HG03108 (cell line): ENCODE measurements at regions not wholly inside any gene's neighbourhood (a gene's known extent, or its start where the extent isn't known, plus 50 kb on each side); places are given as distances from the start of the nearest gene placed in this dataset.
"Not testable (repeated sequence)": the region's sequence is repeated elsewhere in the genome, so short reads cannot be mapped to it uniquely, and the experiment has no call there.

Source experiments
- ATAC-seq: cut with Tn5 transposase; IDR thresholded peaks from one replicate; pipeline ENCODE4 v1.9.1; 2021; ENCODE audit warnings: moderate library complexity; ENCODE audit not compliant: unreplicated experiment

DNA sequence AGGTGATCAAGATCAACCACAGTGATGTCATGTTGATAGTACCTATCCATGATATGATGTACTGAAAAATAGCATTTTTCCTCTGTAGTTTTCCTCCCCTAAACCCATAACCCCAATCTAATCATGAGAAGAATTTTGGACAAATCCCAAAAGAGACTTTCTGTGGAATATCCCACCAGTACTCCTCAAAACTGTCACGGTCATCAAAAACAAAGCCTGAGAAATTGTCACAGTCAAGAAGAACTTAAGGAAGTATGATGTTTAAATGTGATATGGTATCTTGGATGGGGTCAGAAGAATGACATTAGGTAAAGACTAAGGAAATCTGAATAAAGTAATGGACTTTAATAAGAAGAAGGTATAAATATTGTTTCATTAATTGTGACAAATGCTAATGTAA lies 248.8 kb downstream of the RMST start:
- ATAC-seq, result no peak

DNA sequence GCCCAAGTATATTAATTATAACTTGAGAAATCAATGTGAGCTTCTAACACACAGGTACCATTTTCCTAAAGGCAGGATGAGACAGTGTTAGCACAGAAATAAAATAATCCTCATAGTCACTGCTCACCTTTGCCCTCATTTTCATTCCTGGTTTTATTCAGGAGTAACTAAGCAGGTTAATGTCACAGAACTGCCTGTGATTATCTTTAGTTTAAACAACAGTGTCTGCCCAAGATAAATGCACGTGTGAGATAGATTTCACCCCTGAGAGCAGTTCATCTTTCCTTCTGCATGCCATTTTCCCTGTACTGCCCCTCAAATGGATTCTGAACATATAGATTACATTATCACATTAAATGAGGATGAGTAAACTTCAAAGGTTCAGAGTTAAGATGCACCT lies 250.7 kb downstream of the RMST start:
- no peak for ATAC-seq

DNA sequence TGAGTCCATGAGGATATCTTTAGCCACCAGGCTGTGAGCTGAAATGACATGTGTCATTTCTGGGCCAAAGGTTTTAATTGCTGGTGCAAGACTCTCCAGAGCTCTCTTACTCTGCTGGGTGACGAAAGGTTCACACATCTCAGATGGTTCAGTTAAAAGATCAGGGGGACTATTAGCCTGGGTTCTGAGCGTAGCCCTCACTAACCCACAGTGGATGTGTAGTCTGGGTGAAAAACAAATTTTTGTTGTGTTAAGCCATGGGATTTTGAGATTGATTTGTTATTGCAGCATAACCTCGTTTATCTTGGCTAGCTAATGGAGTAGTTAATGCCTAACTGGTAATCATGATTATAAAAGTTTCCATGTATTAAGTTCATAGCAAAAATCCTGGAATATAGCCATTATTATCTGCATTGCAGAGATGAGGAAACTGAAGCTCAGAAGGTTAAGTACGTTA lies 251.5 kb downstream of the RMST start:
- ATAC-seq, result no peak

DNA sequence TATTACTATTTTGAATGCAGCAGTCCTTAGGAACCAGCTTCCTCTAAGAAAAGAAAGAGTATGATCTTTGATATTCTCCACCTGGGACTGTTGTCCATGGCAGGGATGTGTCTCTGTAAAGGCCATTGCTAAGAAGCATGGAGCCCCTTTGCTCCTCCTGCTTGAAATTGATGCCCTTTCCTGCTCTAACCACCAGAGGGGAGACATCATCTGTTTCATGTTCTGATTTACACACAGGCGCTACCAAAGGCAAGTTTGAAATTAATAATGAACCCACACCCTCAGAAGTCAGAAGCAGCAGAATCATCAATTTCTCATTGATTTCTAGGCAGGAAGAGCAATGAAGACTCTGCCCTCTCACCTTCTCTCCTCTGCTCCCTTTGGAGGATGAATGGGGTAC lies 253.8 kb downstream of the RMST start:
- ATAC-seq, result no peak

DNA sequence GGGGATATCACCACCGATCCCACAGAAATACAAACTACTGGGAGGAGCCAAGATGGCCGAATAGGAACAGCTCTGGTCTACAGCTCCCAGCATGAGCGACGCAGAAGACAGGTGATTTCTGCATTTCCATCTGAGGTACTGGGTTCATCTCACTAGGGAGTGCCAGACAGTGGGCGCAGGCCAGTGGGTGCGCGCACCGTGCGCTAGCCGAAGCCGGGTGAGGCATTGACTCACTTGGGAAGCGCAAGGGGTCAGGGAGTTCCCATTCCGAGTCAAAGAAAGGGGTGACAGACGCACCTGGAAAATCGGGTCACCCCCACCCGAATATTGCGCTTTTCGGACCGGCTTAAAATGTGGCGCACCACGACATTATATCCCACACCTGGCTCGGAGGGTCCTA lies 261.2 kb downstream of the RMST start:
- ATAC-seq, result not testable (repeated sequence)

DNA sequence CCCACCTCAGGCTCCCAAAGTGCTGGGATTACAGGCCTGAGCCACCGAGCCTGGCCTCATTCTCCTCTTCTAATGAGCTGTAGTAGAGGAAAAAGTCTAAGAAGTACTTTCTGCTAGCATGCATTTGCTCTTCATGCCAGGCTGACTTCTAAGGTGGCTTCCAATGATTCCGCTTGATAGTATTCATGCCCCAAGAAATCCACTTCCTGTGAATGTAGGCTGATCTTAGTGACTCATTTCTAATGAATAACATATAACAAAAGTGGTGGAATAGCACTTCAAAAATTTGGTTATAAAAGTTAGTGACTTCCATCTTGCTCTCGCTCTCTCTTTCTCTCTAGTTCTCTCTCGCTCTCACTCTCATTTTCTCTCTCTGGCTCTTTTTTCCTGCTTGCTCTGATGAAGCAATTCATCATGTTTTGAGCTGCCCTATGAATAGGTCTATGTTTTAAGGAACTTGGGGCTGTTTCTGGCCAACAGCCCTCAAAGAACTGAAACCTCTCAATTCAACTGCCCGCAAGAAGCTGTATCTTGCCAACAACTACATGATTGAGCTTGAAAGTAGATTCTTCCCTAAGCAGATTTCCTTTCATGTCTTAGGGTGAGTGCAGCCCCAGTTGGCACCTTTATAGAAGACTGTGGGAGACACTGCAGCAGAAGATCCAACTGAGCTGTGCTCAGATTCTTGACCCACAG lies 282.9 kb downstream of the RMST start:
- no peak for ATAC-seq

DNA sequence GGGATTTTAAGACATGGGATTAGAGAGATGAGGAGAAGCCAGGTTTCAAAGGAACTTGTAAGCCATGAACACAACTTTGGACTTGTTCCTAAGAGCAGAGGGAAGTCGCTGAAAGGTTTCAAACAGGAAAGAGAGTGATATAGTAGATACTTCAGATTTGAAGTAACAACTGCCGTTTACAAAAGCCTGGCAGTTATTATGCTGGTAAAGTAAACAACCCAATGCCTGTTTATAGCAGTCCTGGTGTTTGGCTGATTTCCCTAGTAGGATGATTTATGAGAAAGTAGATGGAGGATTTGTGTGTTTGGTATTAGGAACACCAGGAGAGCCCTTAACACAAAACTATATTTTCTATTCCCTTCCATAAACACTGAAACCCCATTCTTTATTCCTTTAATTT lies 285.7 kb downstream of the RMST start:
- no peak for ATAC-seq

DNA sequence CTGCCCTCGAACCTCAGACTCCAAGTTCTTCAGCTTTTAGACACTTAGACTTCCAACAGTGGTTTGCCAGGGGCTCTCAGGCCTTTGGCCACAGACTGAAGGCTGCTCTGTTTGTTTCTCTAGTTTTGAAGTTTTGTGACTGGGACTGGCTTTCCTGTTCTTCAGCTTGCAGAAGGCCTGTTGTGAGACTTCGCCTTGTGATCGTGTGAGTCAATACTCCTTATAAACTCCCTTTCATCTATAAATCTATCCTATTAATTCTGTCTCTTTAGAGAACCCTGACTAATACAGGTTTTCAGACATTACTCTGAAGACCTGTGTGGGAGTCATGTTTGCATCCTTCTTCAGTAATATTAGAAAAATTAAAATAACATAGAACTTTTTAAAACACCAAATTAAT lies 289.1 kb downstream of the RMST start:
- no peak for ATAC-seq

DNA sequence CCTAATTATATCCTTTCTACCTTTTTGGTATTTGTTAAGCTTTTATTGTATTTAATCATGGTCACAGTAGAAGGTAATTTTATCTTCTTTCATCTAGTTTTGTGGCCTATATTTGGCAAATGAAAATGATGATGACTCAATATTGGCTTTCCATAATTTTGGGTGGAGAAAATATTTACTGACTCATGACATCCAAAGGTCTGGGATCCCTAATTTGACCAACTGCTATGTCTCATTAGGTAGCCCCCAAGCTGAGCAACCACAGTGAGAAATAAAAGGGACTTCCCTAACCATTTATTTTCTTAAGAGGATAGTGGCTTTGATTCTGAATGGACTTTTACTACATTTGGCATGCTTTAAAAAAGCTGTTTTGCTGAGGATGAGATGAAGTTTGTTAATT lies 289.5 kb downstream of the RMST start:
- ATAC-seq, result no peak

DNA sequence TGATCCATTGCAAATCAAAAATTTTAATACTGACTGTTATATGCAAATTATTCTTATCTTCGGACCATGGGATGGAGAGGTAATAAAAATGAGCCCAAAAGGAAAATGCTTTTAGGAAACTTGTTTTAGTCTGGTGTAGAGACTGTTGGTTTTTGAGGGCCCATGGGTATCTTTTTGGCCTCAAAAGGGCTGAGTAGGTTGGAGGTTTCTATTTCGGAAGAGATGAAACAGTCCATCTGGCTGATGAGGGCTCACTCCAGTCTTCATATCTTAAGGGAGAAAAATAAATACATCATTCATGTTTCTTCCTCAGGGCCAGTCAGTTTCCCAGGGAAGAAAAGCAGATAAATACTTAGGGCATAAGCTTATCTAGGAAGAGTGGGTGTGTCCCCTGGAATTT lies 290.7 kb downstream of the RMST start:
- no peak for ATAC-seq

DNA sequence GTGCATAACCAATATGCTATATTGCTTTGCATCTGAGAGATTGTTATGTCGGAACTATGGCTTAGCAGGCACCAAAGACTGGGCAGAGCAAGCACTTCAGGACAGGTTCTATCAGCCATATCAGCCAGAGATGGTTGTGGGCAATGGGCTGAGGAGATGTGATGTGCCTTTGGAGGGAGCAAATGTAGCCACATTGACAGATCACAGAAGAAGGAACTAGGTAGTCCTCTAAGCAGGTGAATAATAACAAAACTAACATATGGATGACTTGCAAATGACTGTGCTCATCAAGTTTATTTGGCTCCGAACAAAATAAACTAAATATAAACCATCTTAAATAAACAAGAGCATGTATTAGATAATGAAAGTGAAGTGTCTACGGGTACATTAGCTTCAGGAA lies 291.7 kb downstream of the RMST start:
- no peak for ATAC-seq

DNA sequence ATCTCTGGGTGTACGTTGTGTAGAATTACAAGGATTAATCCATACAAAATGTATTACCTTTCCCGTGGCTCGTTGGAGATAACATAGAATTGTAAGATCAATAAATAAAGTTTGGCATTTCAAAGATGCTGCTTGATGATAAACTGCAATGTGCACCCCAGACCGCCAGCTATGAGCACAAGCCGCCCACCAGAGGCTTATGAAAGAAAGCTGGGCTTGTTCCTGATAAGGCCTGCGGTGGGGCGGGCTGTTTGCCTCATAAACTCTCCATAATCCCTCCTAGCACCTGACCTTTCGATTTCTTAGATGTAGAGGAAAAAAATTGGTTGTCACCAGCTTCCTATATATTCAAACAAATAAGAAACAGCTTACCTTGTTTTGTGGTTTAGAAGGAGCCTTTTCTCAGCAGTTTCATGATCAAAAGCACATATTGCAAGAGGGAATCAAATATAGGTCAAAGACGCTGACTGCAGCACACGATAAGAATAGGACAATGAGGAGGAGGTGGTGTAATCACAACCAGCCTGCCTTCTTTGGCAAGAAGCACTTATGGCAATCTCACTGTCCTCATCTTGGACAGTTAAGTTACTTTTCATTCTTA lies 293.6 kb downstream of the RMST start:
- no peak for ATAC-seq

DNA sequence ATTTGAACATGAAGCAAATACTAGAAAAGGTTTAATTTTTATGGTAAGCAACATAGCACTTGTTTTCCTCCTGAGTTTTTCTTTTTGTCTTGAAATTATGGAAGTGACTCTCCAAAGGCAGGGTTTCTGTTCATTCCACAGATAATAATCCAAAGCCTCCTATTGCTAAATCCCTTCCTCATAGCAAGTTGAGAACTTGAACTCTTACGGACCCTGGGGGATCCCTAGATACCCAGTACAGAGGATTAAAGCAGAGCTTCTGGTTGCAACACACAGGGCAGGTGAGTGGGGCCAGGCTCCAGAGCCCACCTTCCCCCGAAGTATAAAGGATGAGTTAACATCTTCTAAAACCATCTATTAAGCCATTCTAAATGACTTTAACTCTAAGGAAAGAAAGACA lies 294.1 kb downstream of the RMST start:
- no peak for ATAC-seq

DNA sequence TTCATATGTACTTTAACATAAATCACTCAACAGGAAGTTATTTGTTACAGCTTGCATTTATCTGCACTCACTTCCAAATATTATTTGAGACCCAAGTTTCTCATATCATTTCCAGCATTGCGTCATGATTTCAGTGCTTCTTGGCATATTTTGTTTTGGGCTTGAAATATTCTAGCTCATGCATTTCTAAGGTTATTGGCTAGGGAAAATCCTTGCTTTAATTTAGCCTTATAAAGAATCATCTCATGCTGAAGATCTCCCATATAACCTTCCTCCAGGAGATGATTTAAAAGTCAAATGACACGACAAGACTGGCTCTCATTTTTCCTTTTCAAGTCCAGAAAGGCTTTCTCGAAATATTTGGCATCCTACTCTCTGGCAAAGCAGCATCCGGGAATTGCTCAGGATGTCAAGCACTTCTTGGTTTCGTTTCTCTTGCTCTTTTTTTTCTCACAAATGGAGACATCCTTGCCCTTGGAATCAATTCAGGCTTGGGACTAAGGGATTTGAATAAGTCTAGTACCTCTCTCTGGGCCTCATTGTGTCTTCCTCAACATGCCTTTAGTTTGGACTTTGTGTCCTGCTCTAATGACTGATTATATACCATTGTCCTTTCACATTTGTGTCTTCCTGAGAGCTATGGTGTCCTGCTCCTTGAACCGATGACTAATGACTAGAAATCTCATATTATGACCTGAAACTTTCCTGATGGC lies 295.0 kb downstream of the RMST start:
- ATAC-seq, result no peak

DNA sequence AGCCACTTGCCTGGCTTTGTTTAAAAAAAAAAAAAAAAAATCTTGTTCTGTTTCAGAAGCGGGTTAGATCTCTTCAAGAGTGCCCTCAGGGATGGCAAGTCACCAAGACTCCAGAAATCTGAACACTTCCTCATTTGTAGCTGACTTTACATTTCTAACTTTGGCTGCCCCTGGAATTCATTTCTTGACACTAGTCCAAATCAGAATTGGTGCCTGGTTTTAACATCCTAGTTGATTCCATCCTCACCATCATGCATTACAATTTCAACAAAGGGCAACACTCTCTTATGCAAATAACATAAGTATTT lies 295.5 kb downstream of the RMST start:
- ATAC-seq, result no peak

DNA sequence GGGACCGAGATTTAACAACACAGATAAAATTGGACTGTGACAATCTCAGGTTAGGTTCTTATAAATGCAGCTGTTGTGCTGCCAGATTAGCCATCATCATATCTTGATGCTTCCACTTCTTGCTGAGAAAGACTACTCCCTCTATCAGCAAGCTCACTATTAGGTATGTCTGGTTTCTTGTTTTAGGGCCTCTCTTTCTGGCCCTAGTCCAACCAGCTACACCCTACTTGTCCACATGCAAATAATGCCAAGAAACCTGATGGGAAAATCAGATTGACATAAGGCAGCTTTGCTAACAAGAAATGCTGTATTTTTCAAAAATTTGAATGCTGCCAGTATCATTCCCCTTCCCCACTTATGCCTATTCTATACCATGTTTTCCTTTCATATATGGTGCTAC lies 296.0 kb downstream of the RMST start:
- ATAC-seq, result no peak

DNA sequence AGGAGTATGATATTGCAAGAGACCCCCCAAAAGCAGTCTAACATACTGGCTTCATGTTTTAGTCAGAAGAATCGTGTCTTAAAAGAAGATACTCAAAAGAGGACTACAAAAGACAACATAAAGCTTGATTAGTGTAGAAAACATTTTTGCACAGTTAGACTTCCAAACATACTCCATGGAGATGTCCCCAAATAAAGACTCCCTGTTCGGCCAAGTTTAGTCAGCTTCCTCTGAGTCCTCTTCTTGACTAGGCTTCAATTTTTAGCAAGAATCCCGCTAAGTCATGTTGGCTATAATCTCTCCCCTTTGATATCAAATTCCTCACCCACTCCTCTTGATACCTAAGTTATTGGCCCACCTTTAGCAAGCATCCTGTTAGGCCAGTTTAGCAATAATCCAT lies 298.0 kb downstream of the RMST start:
- no peak for ATAC-seq

DNA sequence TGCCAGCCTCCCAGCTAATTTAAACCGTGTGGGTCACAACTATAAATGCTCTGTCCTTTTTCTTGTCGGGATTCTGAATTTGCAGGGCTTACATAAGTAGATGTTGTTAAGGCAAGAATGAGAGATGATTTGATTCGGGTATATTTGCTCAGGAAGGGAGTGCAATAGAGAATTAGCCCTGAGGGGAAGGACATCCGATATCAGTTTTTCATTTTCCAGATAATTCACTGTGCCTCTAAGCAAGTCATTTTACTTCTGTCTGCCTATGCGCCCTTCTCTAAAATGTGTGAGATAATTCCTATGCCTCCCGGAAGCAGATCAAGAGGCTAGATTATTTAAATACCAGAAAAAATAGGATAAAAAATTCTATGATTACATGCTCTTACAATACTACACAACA lies 300.5 kb downstream of the RMST start:
- no peak for ATAC-seq

DNA sequence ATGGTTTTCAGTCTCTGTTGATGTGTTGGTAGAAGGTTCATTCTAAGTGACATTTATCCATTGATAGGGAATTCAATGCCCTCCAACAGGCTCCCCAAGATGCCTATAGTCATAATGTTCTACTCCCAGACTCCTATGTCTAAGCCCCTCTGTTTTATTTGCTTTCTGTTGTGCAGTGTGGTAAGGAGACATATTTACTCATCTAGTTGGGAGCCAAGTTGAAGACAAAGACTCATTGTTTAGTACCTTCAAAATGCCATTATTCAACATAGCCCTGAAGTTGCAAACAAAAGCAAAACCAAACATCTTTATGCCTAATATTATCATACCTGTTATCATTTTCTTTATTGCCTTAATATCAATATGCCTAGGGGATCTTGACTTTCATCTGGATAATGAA lies 302.1 kb downstream of the RMST start:
- ATAC-seq, result no peak

DNA sequence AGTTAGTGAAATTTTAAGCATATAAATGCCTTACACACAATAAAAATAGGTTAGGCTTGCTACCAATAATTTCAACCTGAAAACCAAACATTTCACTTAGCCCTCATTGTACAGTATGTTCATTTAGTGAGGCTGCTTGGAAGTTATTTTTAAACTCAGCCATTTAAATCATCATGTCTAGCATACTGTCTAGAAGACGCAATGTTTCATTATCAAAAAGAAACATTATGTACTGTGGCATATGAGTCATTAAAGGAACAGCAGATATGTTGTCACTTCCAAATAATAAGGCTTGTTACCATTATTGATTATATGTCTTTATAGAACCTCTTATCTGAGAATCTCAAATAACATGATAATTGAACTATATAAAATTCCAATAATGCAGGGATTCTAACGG lies 304.7 kb downstream of the RMST start:
- ATAC-seq, result no peak

DNA sequence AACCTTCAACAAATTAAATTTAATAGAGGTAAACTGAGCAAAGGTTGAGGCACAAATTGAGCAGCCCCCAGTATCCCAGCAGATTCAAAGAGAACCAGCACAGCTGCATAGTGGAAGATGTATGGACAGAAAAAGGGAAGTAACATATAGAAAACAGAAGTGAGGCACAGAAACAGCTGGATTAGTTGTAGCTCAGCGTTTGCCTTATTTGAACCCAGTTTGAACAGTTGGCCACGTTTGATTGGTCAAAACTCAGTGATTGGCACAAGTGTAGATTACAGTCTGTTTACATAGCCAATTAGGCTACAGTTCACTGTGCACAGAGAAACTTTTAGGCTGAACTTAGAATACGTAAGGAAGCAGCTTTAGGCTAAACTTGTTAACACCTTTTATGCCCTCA lies 315.5 kb downstream of the RMST start:
- no peak for ATAC-seq

DNA sequence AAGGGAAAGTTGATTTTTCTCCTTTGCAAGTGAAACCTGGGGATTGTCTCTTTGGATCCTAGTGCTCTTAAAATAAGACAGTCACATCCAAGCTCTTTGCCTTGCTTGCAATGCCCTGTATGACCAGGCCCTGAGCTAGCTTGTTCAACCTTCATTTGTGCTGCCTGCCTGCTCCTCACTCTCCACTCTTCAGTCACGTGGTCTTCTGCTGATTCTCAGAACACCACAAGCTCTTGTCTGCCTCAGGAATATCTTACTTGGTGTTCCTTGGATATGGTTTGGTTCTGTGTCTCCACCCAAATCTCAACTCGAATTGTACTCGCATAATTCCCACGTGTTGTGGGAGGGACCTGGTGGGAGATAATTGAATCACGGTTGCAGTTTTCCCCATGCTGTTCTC lies 318.7 kb downstream of the RMST start:
- no peak for ATAC-seq

DNA sequence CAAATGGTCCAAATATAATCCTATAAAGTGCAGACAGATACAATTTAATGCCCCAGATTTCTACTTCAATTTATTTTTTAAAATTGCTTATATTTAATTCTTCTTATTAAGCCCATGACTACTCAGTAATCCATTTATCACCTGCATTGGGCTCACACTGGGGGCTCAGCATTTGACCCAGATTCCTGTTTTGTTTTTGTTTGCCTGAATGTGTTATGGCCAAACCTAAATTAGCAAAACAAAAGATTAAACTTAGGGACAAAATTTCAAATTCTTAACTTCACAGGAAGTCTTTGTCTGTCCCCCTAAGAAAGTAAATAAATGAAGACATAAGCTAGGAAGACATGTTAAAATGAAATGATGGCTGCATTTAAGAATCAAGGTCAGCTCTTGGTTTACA lies 322.3 kb downstream of the RMST start:
- no peak for ATAC-seq
